ENCODE measurements at regions not wholly inside any gene's neighbourhood (a gene's known extent, or its start where the extent isn't known, plus 50 kb on each side); places are given as distances from the start of the nearest gene placed in this dataset.
"Not testable (repeated sequence)": the region's sequence is repeated elsewhere in the genome, so short reads cannot be mapped to it uniquely, and the experiment has no call there.

- DNase-seq, result no peak
These were observed 99.5 kb upstream of the PRSS3 start for GRCh38 chr9:33695856-33696255.

- DNase-seq, result no peak
These were observed 98.2 kb upstream of the PRSS3 start for GRCh38 chr9:33697171-33697570.

DNA sequence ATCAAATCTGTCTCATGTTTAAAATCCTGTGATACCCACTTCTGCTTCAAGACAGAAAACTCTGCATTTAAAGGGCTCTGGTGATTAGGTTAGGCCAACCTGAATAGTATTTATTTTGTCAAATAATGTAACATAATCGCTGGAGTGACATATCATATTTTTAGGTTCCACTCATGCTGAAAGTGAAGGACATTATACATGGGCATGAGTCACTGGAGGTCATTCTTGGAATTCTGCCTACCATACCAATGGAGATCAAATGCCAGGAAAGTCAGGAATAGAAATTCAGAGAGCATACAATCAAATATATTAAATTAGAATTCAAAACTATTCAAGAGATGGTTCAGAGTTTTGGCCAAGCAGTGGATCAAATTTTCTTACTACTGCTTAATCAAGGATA, 97.1 kb upstream of the PRSS3 start:
- no peak for DNase-seq

- DNase-seq, result not testable (repeated sequence)
These were observed 94.4 kb upstream of the PRSS3 start for GRCh38 chr9:33700940-33701339.

- DNase-seq, result no peak
These were observed 91.8 kb upstream of the PRSS3 start for GRCh38 chr9:33703430-33704102.

GRCh38 chr9:33705440-33705839, 89.9 kb upstream of the PRSS3 start:
- not testable (repeated sequence) for DNase-seq

GRCh38 chr9:33708441-33708840, 86.9 kb upstream of the PRSS3 start:
- no peak for DNase-seq

DNA sequence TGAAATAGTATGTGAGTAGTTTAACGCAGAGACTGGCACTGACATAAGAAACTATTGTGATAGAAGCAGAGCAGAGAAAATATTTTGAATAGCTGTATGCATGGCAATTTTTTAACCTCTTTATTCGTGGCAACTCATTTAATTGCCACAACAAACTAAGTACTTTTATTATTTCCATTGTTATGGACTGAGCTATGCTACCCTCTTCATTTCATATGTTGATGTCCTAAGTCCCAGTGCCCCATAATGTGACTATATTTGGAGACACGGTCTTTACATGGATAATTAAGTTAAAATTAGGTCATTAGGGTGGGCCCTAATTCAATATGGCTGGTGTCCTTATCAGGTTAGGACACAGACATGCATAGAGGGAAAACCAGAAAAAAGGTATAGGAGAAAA, 86.1 kb upstream of the PRSS3 start:
- no peak for DNase-seq

DNA sequence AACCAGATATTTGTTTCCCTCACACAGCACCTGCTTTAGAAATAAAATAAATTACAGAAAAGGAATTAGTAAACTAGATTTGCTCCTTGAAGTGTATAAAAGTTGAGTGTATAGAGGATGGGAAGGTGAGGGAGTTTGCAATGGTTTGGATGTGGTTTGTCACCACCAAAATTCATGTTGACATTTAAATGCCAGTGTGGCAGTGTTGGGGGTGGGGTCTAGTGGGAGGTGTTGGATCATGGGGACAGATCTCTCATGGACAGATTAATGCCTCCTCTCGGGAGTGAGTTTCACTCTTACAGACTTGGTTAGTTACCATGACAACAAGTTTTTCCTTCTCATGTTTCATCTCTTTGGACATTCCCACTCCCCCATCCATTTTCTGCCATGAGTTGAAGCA, 83.9 kb upstream of the PRSS3 start:
- not testable (repeated sequence) for DNase-seq

DNA sequence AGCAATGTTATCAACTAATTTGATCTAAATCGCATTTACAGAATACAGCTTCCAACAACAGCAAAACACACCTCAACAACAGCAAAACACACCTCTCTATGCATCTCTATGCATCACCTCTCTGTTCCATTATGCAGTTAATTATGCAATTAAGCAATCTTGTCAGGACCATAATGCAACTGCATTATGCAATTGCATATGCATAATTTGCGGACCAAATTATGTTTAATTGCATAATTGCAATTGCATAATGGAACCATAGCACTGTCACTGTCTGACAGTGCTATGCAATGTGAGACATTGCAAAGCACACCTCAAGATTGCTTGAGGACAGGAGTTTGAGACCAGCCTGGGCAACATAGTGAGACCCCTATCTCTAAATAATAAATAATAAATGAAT, 80.4 kb upstream of the PRSS3 start:
- DNase-seq, result peak; percentile 62

DNA sequence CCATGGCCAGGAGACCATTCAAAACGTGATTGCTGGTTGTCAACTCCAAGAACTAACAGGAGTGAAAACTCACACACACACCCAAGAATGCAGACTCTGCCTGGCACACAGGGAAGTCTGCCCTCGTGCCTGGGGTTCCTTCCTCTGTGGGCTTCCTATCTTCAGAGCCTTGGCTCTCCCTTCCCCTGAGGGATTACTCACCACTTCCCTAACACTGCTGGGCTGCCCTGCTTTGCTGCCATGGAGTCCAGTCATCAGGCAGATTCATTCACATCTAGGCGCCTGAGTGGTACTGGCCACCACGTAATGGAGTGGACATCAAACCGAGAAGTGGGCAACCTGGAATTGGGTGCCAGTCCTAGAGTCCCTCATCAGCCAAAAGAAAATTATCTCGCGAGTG, 76.4 kb upstream of the PRSS3 start:
- no peak for DNase-seq

- DNase-seq, result peak; percentile 18
These were observed 75.6 kb upstream of the PRSS3 start for GRCh38 chr9:33719581-33720374.

GRCh38 chr9:33721674-33722358, 73.5 kb upstream of the PRSS3 start:
- DNase-seq, result peak; percentile 72

- DNase-seq, result no peak
These were observed 73.0 kb upstream of the PRSS3 start for GRCh38 chr9:33722359-33722675.

- DNase-seq, result no peak
These were observed 66.7 kb upstream of the PRSS3 start for GRCh38 chr9:33728613-33729012.

DNA sequence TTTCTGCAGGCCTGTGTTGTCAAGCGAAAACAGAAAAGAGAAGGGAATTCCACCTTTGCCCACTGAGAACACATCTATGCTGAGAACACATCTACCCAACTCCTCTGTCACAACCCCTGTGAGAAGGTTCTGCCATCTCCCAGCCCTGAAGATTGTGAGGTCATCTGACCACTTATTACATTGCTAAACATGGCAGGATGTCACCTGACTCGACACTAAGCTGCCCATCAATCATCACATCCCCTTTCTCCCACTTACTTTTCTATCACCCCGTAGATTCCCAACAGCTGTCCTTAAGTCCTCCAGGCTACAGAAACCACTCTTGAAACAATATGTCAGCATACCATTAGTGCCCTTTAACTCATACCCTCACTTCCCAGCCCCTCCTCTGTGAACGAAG, 64.2 kb upstream of the PRSS3 start:
- DNase-seq, result no peak

DNA sequence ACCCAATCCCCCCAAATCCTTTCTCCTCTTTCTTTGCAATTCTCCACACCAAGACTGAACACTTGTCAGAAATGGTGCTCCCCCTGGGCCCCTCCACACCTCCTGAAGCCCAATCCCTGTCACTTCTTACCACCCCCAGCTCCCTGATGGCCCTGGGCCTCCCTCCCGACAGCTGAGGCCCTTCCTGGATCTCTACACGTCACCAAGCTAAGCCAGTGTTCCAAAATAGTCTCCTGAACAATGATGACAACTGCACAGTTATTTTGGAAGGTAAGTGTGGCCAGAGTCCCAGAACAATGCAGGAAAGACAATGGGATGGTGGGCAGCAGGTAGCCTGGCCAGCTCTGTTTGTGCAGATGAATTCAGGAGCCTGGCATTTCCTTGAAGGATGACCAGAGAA, 63.7 kb upstream of the PRSS3 start:
- DNase-seq, result no peak

- not testable (repeated sequence) for DNase-seq
These were observed 61.0 kb upstream of the PRSS3 start for GRCh38 chr9:33734247-33734940.

DNA sequence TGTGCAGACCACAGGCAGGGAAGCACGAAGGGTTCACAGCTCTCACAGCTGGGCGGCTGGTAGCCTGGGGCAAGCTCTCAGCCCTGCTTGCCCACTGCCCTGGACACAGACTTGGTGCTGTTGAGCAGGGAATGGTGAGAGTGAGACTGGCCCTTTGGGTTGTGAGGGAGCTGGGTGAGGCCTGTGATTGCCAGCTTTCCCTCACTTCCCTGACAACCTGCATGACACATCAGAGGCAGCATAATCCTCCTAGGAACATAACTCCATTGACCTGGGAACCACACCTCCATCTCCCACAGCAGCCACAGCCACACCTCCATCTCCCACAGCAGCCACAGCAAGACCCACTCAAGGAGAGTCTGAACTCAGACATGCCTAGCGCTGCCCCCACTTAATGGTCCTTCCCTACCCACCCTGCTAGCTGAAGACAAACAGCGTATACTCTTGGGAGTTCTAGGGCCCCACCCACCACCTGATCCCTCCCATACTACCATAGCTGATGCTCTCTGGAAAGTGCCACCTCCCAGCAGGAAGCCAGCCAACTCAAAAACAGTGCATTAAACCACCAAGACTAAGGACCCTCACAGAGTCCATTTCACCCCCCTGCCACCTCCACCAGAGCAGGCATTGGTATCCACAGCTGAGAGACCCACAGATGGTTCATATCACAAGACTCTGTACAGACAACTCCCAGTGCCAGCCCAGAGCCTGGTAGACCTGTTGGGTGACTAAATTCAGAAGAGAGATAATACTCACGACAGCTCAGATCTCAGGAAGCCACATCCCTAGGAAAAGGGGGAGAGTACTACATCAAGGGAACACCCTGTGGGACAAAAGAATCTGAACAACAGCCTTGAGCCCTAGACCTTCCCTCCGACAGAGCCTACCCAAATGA, 60.2 kb upstream of the PRSS3 start:
- DNase-seq, result not testable (repeated sequence)

GRCh38 chr9:33737811-33738606, 57.4 kb upstream of the PRSS3 start:
- peak; percentile 7 for DNase-seq

GRCh38 chr9:33739398-33739797, 56.0 kb upstream of the PRSS3 start:
- no peak for DNase-seq

GRCh38 chr9:33740075-33740474, 55.3 kb upstream of the PRSS3 start:
- no peak for DNase-seq

All from NCI-H1436 (cell line).